ENCODE measurements at regions not wholly inside any gene's neighbourhood (a gene's known extent, or its start where the extent isn't known, plus 50 kb on each side); places are given as distances from the start of the nearest gene placed in this dataset.

DNA sequence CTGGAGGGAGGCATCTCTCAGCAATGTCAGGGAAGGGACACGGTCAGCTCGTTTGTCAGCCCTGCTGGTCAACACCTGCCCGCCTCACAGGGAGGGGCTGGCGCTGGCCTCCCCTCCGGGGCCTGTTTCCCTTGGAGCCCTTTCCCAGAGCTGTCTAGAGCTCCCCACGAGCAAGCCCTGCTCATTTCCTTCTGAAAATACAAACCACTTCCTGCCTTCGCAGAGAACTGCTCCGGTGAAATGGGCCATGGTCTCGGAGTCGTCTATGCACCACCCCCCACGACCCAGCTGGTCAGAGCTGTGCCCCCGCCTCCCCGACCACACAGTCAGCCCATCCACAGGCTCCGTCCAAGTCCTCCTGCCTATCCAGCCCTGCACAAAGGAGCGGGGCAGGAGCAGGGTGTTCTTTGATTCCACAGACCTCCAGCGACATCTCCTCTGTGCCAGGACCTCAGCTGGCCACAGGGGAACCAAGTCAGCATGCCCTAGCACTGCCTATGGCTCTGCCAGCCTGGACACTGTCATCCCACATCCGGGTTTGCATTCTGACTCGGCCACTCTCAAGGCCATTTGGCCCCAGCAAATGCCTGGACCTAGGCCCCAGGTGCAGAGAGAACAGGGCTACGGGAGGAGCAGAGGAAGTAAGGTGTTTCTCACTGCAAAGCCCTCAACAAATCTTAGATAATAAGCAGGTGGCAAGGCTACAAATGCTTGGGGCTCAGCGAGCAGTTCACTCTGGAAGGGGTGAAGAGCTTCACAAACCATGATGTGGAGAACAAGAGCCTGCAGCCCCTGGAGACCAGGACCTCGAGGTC, 82.1 kb upstream of the WNT11 start:
- H3K27ac Mint-ChIP-seq (ENCODE audit: unreplicated experiment) = peak overlapping the region; percentile 52
- H3K9me3 Mint-ChIP-seq (ENCODE audit: unreplicated experiment) = no peaks in the 10 kb centered on the region
- Histone ChIP-seq H3K4me1 (peaks cover 21% of the 10 kb centered on the region), H3K4me3 (ENCODE audit: low read depth, low read length) (no peak overlapping the region), H3K36me3 (ENCODE audit: control insufficient read depth, insufficient read depth, low read length) (no peaks in the 10 kb centered on the region), H3K27me3 (replicated peaks; ENCODE audit: control insufficient read depth, insufficient read depth, low read length) (no peaks in the 10 kb centered on the region), H3K9me3 (no peaks in the 10 kb centered on the region)
- no peaks in the 10 kb centered on the region for H3K27me3 Mint-ChIP-seq (ENCODE audit: insufficient read depth, unreplicated experiment)
- TF ChIP-seq, protein P1, sequence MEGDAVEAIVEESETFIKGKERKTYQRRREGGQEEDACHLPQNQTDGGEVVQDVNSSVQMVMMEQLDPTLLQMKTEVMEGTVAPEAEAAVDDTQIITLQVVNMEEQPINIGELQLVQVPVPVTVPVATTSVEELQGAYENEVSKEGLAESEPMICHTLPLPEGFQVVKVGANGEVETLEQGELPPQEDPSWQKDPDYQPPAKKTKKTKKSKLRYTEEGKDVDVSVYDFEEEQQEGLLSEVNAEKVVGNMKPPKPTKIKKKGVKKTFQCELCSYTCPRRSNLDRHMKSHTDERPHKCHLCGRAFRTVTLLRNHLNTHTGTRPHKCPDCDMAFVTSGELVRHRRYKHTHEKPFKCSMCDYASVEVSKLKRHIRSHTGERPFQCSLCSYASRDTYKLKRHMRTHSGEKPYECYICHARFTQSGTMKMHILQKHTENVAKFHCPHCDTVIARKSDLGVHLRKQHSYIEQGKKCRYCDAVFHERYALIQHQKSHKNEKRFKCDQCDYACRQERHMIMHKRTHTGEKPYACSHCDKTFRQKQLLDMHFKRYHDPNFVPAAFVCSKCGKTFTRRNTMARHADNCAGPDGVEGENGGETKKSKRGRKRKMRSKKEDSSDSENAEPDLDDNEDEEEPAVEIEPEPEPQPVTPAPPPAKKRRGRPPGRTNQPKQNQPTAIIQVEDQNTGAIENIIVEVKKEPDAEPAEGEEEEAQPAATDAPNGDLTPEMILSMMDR (IDR thresholded peaks at IDR 0.05; ENCODE audit: insufficient read depth in 1 of 2, low read depth in 1 of 2, low read length in 1 of 2, severe bottlenecking in 1 of 2, unreplicated experiment in 1 of 2) = no peak
- no peaks in the 10 kb centered on the region for H3K36me3 Mint-ChIP-seq (ENCODE audit: insufficient read depth, unreplicated experiment)
- no TSS peak for BruUV-seq (replicated peaks)
- H3K4me1 Mint-ChIP-seq (ENCODE audit: low read depth, unreplicated experiment) = peaks cover 29% of the 10 kb centered on the region
- CTCF ChIA-PET = interaction anchor here (0.6 to 0.7 kb wide), 2 partner anchors 81 to 462 kb away, joined by 3 to 5 read pairs; no protein-coding TSS in a partner anchor
- POLR2A ChIA-PET = no interaction called here
- intact Hi-C loops (cut with micrococcal nuclease; ENCODE audit: unreplicated experiment) = no loop called here
- no peak overlapping the region for H3K4me3 Mint-ChIP-seq (ENCODE audit: unreplicated experiment)
- DNase-seq = no peak

DNA sequence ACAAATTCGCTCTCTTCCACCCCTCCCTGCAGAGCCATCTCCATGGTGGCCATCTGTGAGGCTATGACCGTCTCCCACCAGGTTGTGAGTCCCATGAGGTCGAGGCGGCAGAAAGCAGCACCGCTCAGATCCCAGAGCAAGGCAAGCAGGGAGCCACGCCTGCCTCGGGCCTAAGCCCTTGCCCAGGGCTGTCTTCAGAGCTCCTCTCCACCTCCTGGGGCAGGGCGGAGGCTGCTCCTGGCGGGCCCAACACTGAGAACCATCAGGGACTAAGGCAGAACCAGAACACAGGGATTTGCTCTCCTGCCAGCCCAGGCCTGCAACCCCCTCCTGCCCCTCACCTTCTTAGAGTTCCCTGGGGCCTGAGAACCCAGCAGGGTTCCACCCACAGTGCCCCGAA, 80.9 kb upstream of the WNT11 start:
- intact Hi-C loops (cut with micrococcal nuclease; ENCODE audit: unreplicated experiment) = no loop called here
- no peaks in the 10 kb centered on the region for H3K9me3 Mint-ChIP-seq (ENCODE audit: unreplicated experiment)
- peaks cover 21% of the 10 kb centered on the region for H3K4me1 ChIP-seq
- no peaks in the 10 kb centered on the region for H3K27me3 ChIP-seq (replicated peaks; ENCODE audit: control insufficient read depth, insufficient read depth, low read length)
- H3K4me3 ChIP-seq (ENCODE audit: low read depth, low read length) = no peak overlapping the region
- peak overlapping the region; percentile 52 for H3K27ac Mint-ChIP-seq (ENCODE audit: unreplicated experiment)
- no peak overlapping the region for H3K4me3 Mint-ChIP-seq (ENCODE audit: unreplicated experiment)
- CTCF ChIA-PET = no interaction called here
- H3K36me3 Mint-ChIP-seq (ENCODE audit: insufficient read depth, unreplicated experiment) = no peaks in the 10 kb centered on the region
- peaks cover 29% of the 10 kb centered on the region for H3K4me1 Mint-ChIP-seq (ENCODE audit: low read depth, unreplicated experiment)
- no TSS peak for BruUV-seq (replicated peaks)
- H3K27me3 Mint-ChIP-seq (ENCODE audit: insufficient read depth, unreplicated experiment) = no peaks in the 10 kb centered on the region
- POLR2A ChIA-PET = no interaction called here
- DNase-seq = no peak
- H3K36me3 ChIP-seq (ENCODE audit: control insufficient read depth, insufficient read depth, low read length) = no peaks in the 10 kb centered on the region
- TF ChIP-seq, protein P1 (IDR thresholded peaks at IDR 0.05; ENCODE audit: insufficient read depth in 1 of 2, low read depth in 1 of 2, low read length in 1 of 2, severe bottlenecking in 1 of 2, unreplicated experiment in 1 of 2) = no peak
- no peaks in the 10 kb centered on the region for H3K9me3 ChIP-seq

DNA sequence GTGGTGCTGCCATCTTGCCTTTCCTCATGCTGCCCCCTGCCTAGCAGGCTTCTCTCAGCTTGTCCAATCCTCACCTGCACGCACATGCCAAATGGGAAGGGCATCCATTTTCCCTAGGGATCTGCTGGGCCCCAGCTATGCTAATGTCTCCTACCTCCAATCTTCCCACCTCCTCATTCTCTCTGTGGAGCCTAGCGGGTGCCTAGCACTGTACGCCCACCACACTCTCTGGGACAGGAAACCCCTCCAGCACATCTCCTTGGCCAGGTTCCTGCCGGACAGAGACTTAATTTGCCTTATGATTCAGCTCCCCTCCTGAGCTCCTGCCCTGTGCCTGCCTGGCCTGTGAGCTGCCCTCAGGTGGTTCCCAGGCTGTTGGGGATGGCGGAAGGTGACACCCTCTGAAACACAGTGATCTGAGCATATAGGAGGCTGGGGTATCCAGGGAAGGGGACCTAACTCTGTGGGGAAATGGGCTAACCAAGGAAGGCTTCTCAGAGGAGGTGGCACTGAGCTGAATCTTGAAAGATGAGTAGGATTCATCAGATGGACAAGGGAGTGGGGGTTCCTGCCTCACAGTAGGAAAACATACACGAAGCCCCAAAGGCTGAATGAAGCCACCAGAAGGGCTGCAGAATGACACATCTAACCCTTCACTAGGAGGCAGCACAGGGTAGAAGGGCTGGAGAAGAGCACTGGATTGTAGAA, 79.2 kb upstream of the WNT11 start:
- no peak for DNase-seq
- no peaks in the 10 kb centered on the region for H3K9me3 ChIP-seq
- H3K27me3 ChIP-seq (replicated peaks; ENCODE audit: control insufficient read depth, insufficient read depth, low read length) = no peaks in the 10 kb centered on the region
- Mint-ChIP-seq H3K27me3 (ENCODE audit: insufficient read depth, unreplicated experiment) (no peaks in the 10 kb centered on the region), H3K27ac (ENCODE audit: unreplicated experiment) (no peak overlapping the region), H3K36me3 (ENCODE audit: insufficient read depth, unreplicated experiment) (no peaks in the 10 kb centered on the region), H3K4me1 (ENCODE audit: low read depth, unreplicated experiment) (peaks cover 20% of the 10 kb centered on the region), H3K4me3 (ENCODE audit: unreplicated experiment) (no peak overlapping the region), H3K9me3 (ENCODE audit: unreplicated experiment) (no peaks in the 10 kb centered on the region)
- no peaks in the 10 kb centered on the region for H3K36me3 ChIP-seq (ENCODE audit: control insufficient read depth, insufficient read depth, low read length)
- BruUV-seq (replicated peaks) = no TSS peak
- TF ChIP-seq, protein P1 (IDR thresholded peaks at IDR 0.05; ENCODE audit: insufficient read depth in 1 of 2, low read depth in 1 of 2, low read length in 1 of 2, severe bottlenecking in 1 of 2, unreplicated experiment in 1 of 2) = no peak
- H3K4me3 ChIP-seq (ENCODE audit: low read depth, low read length) = no peak overlapping the region
- POLR2A ChIA-PET = interaction anchor here (0.5 kb wide), 1 partner anchor 76 kb away, joined by 3 read pairs; no protein-coding TSS in a partner anchor
- intact Hi-C loops (cut with micrococcal nuclease; ENCODE audit: unreplicated experiment) = no loop called here
- peaks cover 18% of the 10 kb centered on the region for H3K4me1 ChIP-seq
- CTCF ChIA-PET = interaction anchor here (1.8 to 2.0 kb wide), 2 partner anchors 33 to 77 kb away, joined by 6 to 8 read pairs; no protein-coding TSS in a partner anchor

Data from Caco-2 (cell line).